HG03175 (cell line): ENCODE measurements at regions not wholly inside any gene's neighbourhood (a gene's known extent, or its start where the extent isn't known, plus 50 kb on each side); places are given as distances from the start of the nearest gene placed in this dataset.
A peak's percentile ranks its signal among the peaks of the same experiment; 100 is the strongest.

Experiments used
- ATAC-seq: cut with Tn5 transposase; IDR thresholded peaks from one replicate; pipeline ENCODE4 v1.9.1; 2021; ENCODE audit warnings: mild to moderate bottlenecking, moderate library complexity; ENCODE audit not compliant: unreplicated experiment

GRCh38 chr13:76027131-76027530 is 391.0 kb downstream of the LMO7 start:
- ATAC-seq = no peak

- ATAC-seq = no peak
Measured at GRCh38 chr13:76025392-76025791, 389.3 kb downstream of the LMO7 start.

GRCh38 chr13:76024151-76024550 is 388.0 kb downstream of the LMO7 start:
- ATAC-seq = no peak

- no peak for ATAC-seq
Measured at GRCh38 chr13:76023652-76024051, 387.5 kb downstream of the LMO7 start.

- no peak for ATAC-seq
Measured at GRCh38 chr13:76020421-76020955, 384.4 kb downstream of the LMO7 start.

- no peak for ATAC-seq
Measured at GRCh38 chr13:76019421-76020044, 383.4 kb downstream of the LMO7 start.

GRCh38 chr13:76017861-76018556 is 381.9 kb downstream of the LMO7 start:
- ATAC-seq = no peak

GRCh38 chr13:76016799-76017400 is 380.8 kb downstream of the LMO7 start:
- peak; percentile 78 for ATAC-seq

- ATAC-seq = no peak
Measured at GRCh38 chr13:76014406-76015318, 378.5 kb downstream of the LMO7 start.

- no peak for ATAC-seq
Measured at GRCh38 chr13:76012091-76012721, 376.1 kb downstream of the LMO7 start.

- ATAC-seq = peak; percentile 95
Measured at GRCh38 chr13:76009267-76009890, 373.2 kb downstream of the LMO7 start.

GRCh38 chr13:76004416-76004815 is 368.3 kb downstream of the LMO7 start:
- no peak for ATAC-seq

- no peak for ATAC-seq
Measured at GRCh38 chr13:76000131-76000530, 364.0 kb downstream of the LMO7 start.

GRCh38 chr13:75996582-75996981 is 360.5 kb downstream of the LMO7 start:
- no peak for ATAC-seq

- no peak for ATAC-seq
Measured at GRCh38 chr13:75995966-75996365, 359.8 kb downstream of the LMO7 start.

- no peak for ATAC-seq
Measured at GRCh38 chr13:75993823-75994222, 357.7 kb downstream of the LMO7 start.

- ATAC-seq = no peak
Measured at GRCh38 chr13:75993241-75993640, 357.1 kb downstream of the LMO7 start.

- peak; percentile 99 for ATAC-seq
Measured at GRCh38 chr13:75986818-75987217, 350.7 kb downstream of the LMO7 start.

GRCh38 chr13:75985132-75985531 is 349.0 kb downstream of the LMO7 start:
- no peak for ATAC-seq

GRCh38 chr13:75978818-75979217 is 342.7 kb downstream of the LMO7 start:
- ATAC-seq = no peak
